Mammary epithelial cell (primary cell): ENCODE measurements at regions not wholly inside any gene's neighbourhood (a gene's known extent, or its start where the extent isn't known, plus 50 kb on each side); places are given as distances from the start of the nearest gene placed in this dataset.

Experiments
- EZH2 ChIP-seq: IDR thresholded peaks from 2 replicates; pipeline ENCODE4 v1.6.1; 2012; ENCODE audit warnings: low read length, inconsistent platforms, borderline replicate concordance
- TF ChIP-seq, protein P1 (sequence below), 2 donors: IDR thresholded peaks in 1 of 2; conservative IDR thresholded peaks in 1 of 2; 2 replicates each; pipeline ENCODE4 v1.5.1; 2011 to 2012; ENCODE audit warnings: inconsistent platforms in 2 of 2, low read length in 2 of 2, mild to moderate bottlenecking in 2 of 2, control low read depth in 1 of 2, low read depth in 1 of 2; ENCODE audit not compliant: insufficient read depth in 1 of 2; ENCODE audit errors: extremely low read depth in 1 of 2

DNA sequence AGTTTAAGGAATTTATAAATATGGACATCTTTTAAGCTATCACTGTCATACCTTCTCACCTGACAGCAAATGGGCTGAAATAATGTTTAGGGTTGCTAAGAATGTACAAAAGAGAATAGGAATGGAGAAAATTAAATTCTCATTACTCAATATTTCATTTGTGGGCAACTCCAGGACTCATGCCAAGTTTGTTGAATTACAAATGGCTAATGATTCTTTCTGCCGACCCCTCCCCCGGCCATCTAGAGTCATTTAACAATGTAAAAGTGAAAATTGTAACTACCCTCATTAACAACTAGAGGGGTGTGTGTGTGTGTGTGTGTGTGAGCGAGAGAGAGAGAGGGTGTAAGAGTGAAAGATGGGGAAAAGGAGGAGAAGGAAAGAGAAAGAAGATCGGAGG, 708.5 kb upstream of the FAM98A start:
- TF ChIP-seq, protein P1, sequence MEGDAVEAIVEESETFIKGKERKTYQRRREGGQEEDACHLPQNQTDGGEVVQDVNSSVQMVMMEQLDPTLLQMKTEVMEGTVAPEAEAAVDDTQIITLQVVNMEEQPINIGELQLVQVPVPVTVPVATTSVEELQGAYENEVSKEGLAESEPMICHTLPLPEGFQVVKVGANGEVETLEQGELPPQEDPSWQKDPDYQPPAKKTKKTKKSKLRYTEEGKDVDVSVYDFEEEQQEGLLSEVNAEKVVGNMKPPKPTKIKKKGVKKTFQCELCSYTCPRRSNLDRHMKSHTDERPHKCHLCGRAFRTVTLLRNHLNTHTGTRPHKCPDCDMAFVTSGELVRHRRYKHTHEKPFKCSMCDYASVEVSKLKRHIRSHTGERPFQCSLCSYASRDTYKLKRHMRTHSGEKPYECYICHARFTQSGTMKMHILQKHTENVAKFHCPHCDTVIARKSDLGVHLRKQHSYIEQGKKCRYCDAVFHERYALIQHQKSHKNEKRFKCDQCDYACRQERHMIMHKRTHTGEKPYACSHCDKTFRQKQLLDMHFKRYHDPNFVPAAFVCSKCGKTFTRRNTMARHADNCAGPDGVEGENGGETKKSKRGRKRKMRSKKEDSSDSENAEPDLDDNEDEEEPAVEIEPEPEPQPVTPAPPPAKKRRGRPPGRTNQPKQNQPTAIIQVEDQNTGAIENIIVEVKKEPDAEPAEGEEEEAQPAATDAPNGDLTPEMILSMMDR (conservative IDR thresholded peaks at IDR 0.05 in 1 of 2, IDR thresholded peaks at IDR 0.05 in 1 of 2; ENCODE audit: extremely low read depth in 1 of 2, insufficient read depth in 1 of 2, low read depth in 1 of 2, low read length in 2 of 2), result no peak
- no peak for TF ChIP-seq EZH2
